ENCODE measurements at regions not wholly inside any gene's neighbourhood (a gene's known extent, or its start where the extent isn't known, plus 50 kb on each side); places are given as distances from the start of the nearest gene placed in this dataset.

DNA sequence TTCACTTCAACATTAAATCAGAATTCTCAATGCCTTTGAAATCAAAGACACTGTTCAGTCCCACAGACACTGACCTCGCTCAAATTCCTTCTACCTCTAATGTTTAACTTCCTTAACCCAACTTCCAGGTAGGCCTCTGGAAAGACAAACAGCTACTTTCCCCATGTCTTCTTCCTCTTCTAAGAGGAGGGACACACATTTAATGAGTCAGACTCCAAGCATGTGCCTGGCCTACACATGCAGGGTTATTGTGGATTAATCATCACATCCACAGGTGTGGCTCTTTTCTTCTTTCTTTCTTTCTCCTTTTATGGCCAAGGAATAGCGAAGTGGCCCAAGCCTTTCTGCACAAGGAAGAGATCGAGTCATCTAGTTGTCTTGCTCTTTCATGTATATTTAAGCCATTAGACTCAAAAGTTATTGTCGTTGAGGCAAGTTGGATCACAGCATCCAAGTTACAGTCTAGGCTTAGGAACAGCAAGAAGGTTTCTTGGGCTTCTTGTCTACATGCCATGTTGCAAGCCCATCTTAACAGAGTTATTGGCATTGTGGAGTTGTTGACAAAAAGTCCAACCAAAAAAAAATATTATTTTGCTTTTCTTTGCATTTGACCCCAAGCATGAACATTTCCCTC lies 387.8 kb downstream of the IRS1 start (continued):
- TF ChIP-seq EP300 (IDR thresholded peaks at IDR 0.05; ENCODE audit: low read depth in 2 of 2, low read length in 2 of 2): peak in 1 of 2 experiments; percentile 97; a peak in 2 of 4 replicates
- TF ChIP-seq EP300 (CRISPR knock-in tag; IDR thresholded peaks at IDR 0.05; ENCODE audit: borderline replicate concordance): peak; percentile 92
- TF ChIP-seq POLR2G (IDR thresholded peaks at IDR 0.05; ENCODE audit: low read depth, low read length): no peak
- no peak for TF ChIP-seq MBD4 (IDR thresholded peaks at IDR 0.05; ENCODE audit: borderline replicate concordance, low read length)
- peak; percentile 61; the same call in 1 of the 2 replicates for TF ChIP-seq SPEN (CRISPR knock-in tag; IDR thresholded peaks at IDR 0.05; ENCODE audit: low read depth)
- TF ChIP-seq ZNF75D (CRISPR knock-in tag; IDR thresholded peaks at IDR 0.05; ENCODE audit: borderline replicate concordance): no peak
- peak; percentile 29; the same call in 1 of the 2 replicates for TF ChIP-seq GABPB1 (CRISPR knock-in tag; IDR thresholded peaks at IDR 0.05)
- TF ChIP-seq ZNF83 (CRISPR knock-in tag; IDR thresholded peaks at IDR 0.05; ENCODE audit: borderline replicate concordance): no peak
- no peak for TF ChIP-seq IKZF4 (CRISPR knock-in tag; IDR thresholded peaks at IDR 0.05; ENCODE audit: borderline replicate concordance, low read depth, not compliant biosample characterization)
- TF ChIP-seq NAIF1 (CRISPR knock-in tag; IDR thresholded peaks at IDR 0.05; ENCODE audit: borderline replicate concordance): no peak
- TF ChIP-seq ZNF850 (CRISPR knock-in tag; conservative IDR thresholded peaks at IDR 0.05): no peak
- TF ChIP-seq PCBP2 (optimal IDR thresholded peaks at IDR 0.05; ENCODE audit: low read depth, low read length, poor library complexity, severe bottlenecking): no peak
- TF ChIP-seq NFYB (CRISPR knock-in tag; IDR thresholded peaks at IDR 0.05): 0 out of 2 replicates have a peak, but pooled peaks have one; percentile 8
- TF ChIP-seq, protein P1, sequence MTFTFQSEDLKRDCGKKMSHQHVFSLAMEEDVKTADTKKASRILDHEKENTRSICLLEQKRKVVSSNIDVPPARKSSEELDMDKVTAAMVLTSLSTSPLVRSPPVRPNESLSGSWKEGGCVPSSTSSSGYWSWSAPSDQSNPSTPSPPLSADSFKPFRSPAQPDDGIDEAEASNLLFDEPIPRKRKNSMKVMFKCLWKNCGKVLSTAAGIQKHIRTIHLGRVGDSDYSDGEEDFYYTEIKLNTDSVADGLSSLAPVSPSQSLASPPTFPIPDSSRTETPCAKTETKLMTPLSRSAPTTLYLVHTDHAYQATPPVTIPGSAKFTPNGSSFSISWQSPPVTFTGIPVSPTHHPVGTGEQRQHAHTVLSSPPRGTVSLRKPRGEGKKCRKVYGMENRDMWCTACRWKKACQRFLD (CRISPR knock-in tag; IDR thresholded peaks at IDR 0.05; ENCODE audit: borderline replicate concordance): no peak
- TF ChIP-seq KLF11 (CRISPR knock-in tag; IDR thresholded peaks at IDR 0.05): no peak
- no peak for TF ChIP-seq ZNF484 (CRISPR knock-in tag; IDR thresholded peaks at IDR 0.05; ENCODE audit: borderline replicate concordance, low read depth)
- no peak for TF ChIP-seq ZNF567 (CRISPR knock-in tag; IDR thresholded peaks at IDR 0.05; ENCODE audit: borderline replicate concordance)
- no peak for TF ChIP-seq ARID2 (CRISPR knock-in tag; IDR thresholded peaks at IDR 0.05; ENCODE audit: borderline replicate concordance)
- no peak for TF ChIP-seq ISX (CRISPR knock-in tag; conservative IDR thresholded peaks at IDR 0.05)
- TF ChIP-seq POLR2AphosphoS2 (IDR thresholded peaks at IDR 0.05; ENCODE audit: low read depth, low read length): no peak
- TF ChIP-seq, protein P2, sequence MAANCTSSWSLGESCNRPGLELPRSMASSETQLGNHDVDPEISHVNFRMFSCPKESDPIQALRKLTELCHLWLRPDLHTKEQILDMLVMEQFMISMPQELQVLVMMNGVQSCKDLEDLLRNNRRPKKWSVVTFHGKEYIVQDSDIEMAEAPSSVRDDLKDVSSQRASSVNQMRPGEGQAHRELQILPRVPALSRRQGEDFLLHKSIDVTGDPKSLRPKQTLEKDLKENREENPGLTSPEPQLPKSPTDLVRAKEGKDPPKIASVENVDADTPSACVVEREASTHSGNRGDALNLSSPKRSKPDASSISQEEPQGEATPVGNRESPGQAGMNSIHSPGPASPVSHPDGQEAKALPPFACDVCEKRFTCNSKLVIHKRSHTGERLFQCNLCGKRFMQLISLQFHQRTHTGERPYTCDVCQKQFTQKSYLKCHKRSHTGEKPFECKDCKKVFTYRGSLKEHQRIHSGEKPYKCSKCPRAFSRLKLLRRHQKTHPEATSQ (CRISPR knock-in tag; IDR thresholded peaks at IDR 0.05; ENCODE audit: borderline replicate concordance): peak; percentile 69; the same call in 1 of the 2 replicates
- TF ChIP-seq ZFP36L1 (CRISPR knock-in tag; IDR thresholded peaks at IDR 0.05): no peak
- no peak for TF ChIP-seq RFXANK (CRISPR knock-in tag; IDR thresholded peaks at IDR 0.05)
- TF ChIP-seq MAX (IDR thresholded peaks at IDR 0.05): peak; percentile 88; the same call in 1 of the 2 replicates
- TF ChIP-seq ATF5 (CRISPR knock-in tag; IDR thresholded peaks at IDR 0.05; ENCODE audit: low read depth): no peak
- TF ChIP-seq ZNF33A (CRISPR knock-in tag; IDR thresholded peaks at IDR 0.05; ENCODE audit: borderline replicate concordance): no peak
- TF ChIP-seq CBX5 (CRISPR knock-in tag; IDR thresholded peaks at IDR 0.05; ENCODE audit: borderline replicate concordance): peak; percentile 38; the same call in 1 of the 2 replicates
